HG02763 (cell line): ENCODE measurements at regions not wholly inside any gene's neighbourhood (a gene's known extent, or its start where the extent isn't known, plus 50 kb on each side); places are given as distances from the start of the nearest gene placed in this dataset.
"Not testable (repeated sequence)": the region's sequence is repeated elsewhere in the genome, so short reads cannot be mapped to it uniquely, and the experiment has no call there.

Experiments used
- ATAC-seq: cut with Tn5 transposase; IDR thresholded peaks from one replicate; pipeline ENCODE4 v1.9.1; 2021; ENCODE audit warnings: mild to moderate bottlenecking, moderate library complexity; ENCODE audit not compliant: unreplicated experiment

DNA sequence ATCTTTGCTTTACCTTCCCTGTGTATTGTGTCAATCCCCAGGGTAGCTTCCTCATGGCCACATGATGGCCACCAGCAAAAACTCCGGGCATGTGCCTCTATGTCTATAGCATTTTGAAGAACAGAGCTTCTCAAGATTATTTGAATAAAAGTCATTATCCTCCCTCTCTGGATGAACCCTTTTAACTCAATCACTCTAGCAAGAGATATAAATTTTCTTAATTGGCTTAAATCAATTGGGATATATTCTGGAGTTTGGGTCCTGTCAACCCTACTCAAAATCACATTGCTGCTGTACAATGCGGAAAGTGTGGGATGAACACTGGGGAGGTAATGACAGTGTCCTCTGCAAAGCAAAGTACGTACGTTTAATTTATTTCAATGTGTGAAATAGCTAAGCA, 370.6 kb upstream of the LRRC3B start:
- ATAC-seq: no peak

DNA sequence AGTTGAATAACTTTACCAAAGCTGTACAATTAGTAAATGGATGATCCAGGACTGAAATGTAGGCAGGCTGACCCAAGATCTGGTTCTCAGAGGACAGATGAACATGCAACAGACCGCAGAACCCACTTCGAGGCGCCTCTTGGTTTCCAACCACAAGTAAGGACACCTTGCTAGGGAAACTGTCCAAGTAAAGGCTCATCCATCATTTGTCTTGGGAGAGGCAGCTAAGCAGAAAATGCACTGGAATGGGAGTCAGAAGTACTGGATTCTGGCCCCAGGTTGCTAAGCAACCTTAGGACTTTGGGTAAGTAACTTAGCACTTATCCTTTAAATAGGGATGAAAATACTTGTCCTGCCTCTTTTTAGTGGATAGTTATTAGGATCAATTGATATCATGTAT, 366.3 kb upstream of the LRRC3B start:
- ATAC-seq: no peak

DNA sequence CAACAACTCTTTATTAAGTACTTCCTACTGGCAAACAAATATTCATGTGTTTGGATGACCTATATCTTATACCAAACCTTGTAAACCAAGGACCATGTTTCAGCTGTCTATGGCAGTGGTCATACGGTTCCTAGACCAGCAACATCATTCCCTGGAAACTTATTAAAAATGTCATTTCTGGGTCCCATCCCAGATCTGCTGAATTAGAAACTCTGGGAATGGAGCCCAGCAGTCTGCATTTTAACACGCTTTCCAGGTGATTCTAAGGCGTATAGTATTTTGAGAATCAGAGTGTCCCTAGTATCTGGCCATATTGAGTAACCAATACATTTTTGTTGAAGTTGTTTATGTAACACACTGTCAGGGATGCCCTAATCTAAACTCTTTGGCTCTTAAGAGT, 363.4 kb upstream of the LRRC3B start:
- ATAC-seq: no peak

DNA sequence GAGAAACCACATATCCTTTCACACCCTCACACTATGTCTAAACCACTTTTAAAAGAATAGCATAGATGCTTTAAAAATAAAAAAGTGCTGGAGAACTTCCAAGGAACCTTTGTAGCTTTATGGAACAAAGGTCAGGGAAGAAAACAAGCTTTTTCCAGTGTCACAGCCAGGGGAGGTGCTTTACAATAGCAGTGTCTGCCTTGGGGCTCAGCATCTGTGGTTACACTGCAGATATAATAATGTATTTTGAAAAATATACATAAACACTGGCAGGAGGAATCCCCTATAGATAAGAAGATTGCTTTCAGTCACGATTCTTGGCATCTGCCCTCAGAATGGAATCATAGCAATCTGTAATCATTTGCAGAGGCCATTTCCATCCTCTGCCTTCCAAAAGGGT, 362.4 kb upstream of the LRRC3B start:
- no peak for ATAC-seq

DNA sequence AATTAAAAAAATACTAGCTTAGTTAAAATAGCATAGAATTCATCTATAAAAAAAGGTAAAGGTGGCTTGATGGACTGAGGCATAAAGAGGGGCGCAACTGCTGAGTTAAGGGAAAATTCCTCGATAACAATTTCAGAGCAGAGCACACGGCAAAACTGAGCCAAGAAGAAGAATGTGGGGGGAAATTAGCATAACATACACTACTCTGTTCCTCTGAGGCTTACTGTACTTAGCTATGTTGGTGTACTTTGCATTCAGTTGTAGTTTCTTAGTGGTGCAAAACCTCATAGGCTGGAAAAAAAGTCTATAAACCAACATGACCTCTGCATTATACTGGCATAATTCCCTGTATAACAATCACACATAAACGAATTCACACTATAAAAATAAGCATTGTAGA, 357.9 kb upstream of the LRRC3B start:
- no peak for ATAC-seq

DNA sequence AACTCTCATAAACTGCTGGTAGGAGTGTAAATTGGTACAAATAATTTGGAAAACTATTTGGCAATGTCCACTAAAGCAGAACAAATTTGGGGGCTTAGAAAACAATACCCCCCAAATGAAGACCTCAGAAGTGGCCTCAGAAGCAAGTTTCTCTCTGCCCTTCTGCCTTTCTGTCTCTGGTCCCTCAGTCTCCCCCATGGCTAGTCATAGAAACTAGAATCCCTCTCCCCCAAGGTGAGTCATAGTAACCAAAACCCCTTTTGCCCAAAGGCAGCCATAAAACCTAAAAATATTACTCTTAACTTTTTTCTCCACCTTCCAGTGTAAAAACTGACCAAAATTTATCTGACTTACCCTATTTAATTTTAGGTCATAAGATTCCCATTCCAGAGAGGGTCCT, 350.7 kb upstream of the LRRC3B start:
- no peak for ATAC-seq

DNA sequence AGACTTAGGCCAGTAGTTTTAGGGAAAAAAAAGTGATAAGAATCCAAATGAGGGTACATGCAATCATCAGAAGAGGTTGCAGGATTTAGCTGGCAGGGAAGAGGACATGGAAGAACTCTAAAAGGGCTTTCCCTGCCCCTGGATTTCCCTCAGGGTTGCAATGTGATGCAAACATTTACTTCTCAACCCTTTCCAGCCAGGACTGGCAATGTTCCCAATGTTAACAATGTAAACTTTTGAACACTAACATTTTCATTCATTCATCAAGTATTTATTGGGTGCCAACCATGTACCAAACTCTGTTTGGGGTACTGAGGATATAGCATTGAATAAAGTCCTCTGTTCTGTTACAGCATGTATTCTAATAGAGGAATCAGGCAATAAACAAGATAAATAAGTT, 349.4 kb upstream of the LRRC3B start:
- no peak for ATAC-seq

DNA sequence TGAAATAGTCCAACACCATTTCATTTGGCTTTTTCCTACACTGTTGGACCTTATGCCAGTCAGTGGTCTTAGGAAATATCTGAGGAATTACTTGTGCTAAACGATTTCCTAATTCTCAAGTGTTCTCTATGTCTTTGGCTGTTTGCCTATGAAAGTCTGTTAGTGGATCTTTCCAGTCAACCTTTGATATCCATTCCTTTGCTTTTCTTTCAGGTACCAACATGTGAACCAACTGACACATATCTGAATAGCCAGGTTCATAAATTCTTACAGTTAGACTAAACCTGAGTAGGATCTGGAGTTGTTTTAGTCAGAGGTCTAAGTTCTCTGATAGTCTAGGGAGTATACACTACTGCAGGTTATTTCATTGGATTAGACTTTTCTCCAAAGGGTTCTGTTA, 343.5 kb upstream of the LRRC3B start:
- ATAC-seq: no peak

DNA sequence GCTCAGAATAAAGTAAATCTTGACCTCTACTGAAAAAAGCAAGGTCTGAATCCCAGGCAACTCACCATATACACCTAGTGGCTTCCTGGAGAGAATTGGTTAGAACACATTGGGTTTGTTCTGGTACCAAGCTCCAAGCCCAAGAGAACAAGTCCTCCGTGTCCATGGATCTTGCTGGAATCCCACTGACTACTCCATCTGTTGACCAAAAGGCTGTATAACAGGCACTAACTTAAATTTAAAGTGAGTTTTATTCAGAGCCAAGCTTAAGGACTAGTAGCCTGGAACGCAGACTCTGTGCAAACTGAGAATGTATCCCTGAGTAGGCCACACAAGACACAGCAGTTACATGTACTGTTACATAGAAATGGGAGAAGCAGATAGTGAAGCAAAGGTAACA, 342.1 kb upstream of the LRRC3B start:
- no peak for ATAC-seq

DNA sequence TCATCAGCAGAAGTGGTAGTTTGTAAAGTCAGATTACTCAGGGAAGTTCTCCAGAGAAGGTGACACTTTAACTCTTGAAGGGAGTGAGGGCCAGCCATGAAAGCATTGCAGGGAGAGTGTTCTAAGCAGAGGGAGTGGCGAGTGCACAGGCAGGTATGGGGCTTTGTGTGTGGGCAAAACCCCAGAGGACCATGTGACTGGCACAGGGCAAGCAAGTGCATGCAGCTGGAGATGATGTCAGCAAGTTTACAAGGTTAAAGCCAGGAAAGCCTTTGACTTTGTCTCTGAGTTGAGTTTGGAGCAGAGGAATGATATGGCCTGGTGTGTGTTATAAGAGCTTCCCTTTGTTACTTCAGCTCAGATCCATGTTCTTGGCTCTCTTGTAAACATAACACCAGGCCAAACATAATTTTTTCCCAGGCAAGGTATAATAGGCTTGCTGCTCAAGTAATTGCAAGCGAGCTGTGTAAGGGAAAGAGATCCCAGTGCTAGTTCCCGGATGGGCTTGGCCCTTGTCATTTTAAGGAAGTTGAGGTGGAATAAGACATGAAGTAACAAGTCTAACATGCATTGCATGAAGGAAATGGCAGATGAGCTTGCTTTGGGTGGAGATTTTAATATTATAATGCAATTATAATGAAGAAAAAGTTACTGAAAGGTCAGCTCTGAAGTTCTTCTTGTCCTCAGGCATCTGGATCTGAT, 341.1 kb upstream of the LRRC3B start:
- no peak for ATAC-seq

DNA sequence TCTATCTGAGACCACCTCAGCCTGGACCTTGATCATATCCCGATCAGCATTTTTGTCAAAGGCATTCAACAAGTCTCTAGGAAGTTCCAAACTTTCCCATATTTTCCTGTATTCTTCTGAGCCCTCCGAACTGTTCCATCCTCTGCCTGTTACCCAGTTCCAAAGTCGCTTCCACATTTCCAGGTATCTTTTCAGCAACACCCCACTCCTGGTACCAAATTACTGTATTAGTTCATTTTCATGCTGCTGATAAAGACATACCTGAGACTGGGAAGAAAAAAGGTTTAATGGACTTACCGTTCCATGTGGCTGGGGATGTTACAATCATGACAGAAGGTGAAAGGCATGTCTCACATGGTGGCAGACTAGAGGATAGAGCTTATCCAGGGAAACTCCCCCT, 338.1 kb upstream of the LRRC3B start:
- ATAC-seq: not testable (repeated sequence)

DNA sequence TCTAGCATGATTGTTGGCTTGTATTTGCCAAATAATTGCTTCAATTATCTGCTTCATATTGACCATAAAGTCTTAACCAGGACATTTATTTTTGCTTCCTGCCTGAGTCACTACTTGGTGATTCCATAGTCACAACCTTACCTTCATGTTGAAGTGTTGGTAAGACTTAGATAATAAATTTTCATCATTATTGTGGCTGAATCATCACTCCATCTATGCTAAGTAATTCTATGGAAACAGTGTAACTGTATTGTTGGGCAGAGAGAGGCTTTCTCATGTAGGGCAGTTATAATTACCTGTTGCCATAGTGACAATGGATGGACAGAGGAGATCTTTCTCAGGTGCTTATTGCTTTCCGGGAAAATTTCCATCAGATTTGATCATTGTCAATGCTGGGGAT, 330.7 kb upstream of the LRRC3B start:
- ATAC-seq: no peak

DNA sequence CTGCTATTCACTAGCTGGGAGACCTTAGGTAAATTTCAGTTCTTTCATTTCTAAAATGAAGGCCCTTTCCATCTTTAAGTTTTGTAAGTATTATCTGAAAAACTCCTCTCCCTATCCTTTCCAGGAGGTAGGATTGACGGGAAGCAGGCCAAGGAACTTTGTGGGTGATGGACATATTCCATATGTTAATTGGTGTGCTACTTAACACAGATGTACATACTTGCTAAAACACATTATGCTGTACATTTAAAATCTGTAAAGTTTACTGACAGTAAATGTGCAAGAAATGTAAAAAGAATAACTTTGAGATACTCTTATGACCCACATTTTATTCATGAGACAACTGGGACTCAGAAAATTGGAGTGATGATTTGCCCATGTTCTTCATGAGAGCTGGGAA, 329.8 kb upstream of the LRRC3B start:
- no peak for ATAC-seq

DNA sequence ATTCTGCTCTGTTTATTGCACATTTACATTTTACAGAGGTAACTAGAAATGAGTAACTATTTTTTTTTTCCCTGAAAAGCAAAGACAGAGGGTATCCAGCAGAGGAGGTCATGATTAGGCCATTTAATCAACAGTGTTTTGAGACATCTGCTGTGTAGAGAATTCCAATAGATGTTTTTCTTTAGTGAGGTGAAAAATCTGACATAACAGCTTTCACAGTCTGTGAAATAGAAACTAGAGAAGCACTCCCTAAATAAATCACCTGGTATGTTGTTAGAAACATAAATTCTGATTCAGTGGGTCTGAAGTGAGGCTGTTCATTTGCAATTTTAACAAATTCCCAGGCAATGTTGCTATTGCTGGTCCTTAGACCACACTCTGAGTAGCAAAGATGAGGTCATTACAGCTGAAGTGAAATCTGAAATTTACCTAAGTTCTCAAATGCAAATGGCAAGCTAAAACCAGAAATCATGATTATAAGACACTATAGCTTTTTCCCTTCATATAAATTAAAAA, 329.2 kb upstream of the LRRC3B start:
- no peak for ATAC-seq

DNA sequence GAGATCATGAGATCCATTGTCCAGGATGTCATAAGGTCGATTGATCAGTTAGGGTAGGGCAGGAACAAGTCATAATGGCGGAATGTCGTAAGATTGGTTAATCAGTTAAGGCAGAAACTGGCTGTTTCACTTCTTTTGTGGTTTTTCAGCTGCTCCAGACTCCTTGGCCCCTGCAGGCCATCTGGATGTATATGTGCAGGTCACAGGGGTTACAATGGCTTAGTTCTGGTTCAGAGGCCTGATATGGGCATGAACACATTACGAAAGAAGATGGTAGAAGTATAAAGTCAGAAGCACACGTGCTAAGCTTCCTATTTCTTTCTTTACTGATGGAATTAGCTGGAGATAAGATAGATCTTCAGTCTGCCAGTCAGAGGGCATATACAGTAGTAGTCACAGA, 315.4 kb upstream of the LRRC3B start:
- ATAC-seq: no peak

DNA sequence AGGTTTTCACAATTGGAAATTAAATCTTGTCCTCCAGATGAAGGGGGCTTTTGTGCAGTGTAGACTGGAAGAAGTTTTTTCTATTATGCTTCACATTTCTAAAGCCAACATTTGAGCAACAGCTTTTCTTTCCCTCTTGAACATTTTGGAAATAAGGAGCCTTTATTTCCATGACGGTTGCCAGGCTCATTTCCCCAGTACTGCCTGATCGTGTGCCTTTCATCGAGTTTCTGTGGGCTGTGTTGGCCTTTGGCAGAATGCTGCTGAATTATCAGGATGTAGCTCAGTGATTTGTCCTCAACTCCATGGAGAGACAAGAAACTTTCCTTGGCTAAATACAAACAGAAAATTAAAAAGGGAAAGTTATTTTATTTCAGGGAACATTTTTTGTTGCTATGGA, 314.8 kb upstream of the LRRC3B start:
- ATAC-seq: no peak

DNA sequence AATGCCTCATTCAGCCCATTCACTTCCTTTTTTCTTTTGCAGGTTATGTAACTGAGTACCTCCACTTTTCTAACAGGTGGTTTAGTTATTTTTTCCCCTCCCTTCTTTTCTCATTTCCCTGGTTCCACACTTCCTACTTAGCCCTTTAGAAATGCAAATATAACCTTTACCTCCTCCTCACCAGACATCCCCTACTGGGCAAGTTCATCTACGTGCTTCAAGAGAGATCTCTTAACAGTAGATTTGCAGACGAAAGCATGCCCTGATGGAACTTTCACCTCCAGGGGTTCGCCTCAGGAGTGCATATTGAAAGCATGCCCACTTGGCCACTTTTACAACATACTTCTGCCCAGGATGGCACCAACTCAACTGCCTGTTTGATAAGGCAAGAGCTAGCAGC, 314.1 kb upstream of the LRRC3B start:
- ATAC-seq: no peak

DNA sequence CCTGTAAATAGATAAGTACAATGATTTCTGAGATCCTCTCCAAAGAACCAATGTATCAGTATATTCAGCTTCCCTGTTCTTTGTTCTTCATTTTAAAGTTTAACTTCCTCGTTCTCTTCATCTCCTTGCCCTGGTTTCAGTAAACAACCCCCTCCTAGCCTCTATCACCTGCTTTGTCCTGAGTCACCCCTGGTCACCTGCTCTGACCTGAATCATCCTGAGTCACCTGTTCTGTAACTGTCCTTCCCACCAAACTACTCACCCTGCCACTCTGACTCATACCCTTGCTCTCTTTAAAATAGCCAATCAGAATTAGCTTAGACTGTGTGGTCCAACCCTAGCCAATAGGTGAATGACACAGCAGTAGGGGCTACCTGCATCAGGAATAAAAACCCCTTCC, 313.0 kb upstream of the LRRC3B start:
- not testable (repeated sequence) for ATAC-seq

DNA sequence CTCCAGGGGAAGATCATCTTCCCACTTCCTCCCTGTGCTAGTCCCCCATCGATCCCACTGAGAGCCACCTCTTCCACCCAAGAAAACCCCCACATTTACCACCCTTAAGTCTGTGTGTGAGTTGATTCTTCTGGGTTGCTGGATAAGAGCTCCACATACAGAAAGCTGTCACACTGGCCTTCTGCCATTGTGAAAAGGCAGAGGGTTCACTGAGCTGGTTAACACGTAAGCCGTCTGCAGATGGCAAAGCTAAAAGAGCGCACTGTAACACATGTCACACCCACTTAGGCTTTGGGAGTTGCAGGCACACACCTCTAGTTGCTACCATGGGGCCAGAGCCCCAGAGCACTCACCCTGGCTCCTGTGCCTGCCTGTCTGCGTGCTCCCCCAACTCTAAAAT, 309.8 kb upstream of the LRRC3B start:
- no peak for ATAC-seq

DNA sequence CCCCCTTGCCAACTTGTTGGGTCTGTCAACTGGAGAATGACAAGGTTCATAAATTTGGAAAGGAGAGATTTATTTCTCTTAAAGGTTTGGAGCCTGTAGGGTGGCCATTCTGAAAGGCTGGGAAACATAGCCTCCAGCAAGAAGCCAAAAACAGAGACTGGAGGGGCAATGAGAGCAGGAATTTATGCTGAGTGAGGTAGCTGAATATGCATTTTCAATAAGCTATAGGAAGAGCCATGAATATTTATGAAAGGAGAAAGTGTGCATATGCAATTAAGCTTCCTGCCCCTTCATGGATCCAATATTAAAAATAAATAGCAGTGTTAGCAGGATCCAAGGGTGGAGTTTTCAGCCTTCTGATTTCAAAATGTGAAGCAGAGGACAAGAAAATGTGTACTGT, 306.1 kb upstream of the LRRC3B start:
- ATAC-seq: no peak

DNA sequence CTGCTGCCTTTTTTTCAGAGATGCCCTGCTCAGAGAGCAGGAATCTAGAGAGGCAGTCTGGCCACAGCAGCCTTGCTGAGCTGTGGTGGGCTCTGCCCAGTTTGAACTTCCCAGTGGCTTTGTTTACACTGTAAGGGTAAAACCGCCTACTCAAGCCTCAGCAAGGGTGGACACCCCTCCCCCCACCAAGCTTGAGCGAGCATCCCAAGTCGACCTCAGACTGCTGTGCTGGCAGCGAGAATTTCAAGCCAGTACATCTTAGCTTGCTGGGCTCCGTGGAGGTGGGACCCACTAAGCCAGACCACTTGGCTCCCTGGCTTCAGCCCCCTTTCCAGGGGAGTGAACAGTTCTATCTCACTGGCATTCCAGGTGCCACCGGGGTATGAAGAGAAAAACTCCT, 298.8 kb upstream of the LRRC3B start:
- not testable (repeated sequence) for ATAC-seq

DNA sequence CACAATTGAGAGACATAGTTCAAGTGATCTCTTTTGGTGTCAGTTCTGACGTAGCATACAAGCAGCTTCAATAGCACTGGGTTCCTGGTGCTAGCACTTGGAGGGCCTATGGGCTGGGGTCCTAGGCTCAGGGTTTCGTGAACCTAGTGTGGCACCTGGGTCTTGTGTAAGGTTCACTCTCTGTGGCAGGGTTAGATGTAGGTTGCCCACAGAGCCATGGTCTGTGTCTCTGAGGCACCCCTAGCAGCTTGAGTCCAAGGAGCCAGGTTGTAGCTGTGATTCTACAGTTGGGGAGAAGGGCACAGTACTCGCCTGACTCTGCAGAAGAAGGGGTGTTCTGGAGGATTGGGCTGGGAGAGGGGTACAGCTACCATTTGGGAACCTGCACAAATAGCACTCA, 282.6 kb upstream of the LRRC3B start:
- ATAC-seq: no peak

DNA sequence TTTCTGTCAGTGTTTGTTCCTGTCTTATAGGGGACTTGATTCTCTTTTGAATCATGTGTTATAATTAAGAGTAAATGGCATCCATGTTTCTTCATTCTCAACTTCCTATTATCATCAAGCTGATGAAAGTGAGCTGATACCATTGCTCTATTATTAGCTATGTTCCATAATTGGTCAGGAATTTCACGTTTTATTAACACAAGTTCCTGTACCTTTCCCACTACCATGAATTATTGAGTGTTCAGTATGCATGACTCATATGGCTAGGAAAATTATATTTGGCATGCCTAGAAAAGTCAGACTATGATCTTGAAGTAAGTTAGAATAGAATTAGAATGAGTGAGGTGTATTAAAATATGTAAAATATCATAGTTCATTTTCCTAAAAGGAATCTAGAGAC, 278.9 kb upstream of the LRRC3B start:
- ATAC-seq: no peak
